ENCODE measurements at regions not wholly inside any gene's neighbourhood (a gene's known extent, or its start where the extent isn't known, plus 50 kb on each side); places are given as distances from the start of the nearest gene placed in this dataset.
A peak's percentile ranks its signal among the peaks of the same experiment; 100 is the strongest.
"Not testable (repeated sequence)": the region's sequence is repeated elsewhere in the genome, so short reads cannot be mapped to it uniquely, and the experiment has no call there.

DNA sequence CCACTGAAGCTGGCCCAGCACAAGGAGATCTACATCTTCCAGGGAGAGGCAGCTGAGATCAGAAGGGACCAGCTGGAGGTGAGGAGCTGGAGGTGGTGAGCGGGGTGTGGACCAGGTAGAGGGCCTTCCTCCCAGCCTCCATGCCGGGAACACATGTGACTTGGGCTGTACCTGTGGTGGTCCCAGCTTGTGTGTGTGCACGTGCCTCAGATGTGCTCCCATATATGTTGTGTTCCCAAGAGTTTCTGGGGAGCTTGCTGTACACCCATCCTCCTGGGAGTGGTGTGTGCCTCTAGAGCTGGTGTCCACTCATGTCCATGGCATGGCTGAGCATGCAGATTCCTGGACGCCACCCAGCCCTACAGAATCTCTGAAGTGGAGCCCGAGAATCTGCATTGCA, 183.7 kb upstream of the AKAP13 start:
- not testable (repeated sequence) for DNase-seq

DNA sequence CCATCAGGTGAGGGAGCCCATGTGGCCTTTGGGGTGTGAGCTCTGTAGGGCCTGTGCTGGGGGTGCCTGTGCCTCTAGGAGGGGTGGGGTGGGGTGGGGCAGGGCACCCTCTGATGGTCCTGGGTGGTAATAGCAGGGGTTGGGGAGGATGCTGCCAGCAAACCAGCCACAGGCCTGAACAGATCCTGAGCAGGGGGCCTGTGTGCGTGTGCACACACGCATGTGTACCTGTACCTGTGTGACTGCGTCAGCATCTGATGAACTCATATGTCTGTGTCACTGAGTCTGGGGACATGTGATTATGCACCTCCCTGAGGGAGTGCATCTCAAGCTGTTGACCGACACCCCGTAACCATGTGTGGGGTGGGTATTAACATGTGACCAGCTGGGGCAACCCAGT, 182.8 kb upstream of the AKAP13 start:
- not testable (repeated sequence) for DNase-seq

DNA sequence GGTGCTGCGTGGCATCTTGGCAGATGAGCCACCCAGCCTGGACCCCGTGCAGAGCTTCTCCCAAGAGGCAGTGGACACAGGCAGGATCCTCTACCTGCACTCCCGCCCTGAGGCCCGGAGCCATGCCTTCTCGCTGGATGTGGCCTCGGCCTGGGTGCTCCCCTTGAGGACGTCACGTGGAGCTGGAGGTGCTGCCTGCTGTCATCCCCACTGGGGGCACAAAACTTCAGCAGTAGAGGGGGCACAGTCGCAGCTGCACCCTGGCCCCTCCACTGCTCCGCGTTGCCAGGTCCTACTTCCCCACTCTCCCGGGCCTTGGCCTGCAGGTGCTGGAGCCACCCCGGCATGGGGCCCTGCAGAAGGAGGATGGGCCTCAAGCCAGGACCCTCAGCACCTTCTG, 182.0 kb upstream of the AKAP13 start:
- DNase-seq: not testable (repeated sequence)

DNA sequence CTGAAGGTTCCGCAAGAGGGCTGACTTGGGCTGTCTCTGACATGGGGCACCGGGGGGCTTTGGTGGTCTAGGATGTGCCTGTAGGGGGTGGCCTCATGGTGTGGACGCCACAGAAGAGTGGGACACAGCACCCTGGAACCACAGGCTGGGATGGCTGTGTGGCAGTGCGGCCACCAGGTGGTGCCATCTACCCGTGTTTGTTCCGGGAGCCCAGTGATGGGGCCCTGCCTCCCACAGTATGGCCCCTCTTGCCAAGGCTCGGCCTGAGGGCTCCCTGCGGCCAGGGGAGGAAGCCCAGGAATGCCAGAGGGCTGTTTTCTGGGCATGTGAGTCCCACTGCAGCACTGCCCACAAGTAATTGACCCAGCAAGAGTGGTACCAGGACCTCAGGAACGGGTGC, 180.2 kb upstream of the AKAP13 start:
- not testable (repeated sequence) for DNase-seq

DNA sequence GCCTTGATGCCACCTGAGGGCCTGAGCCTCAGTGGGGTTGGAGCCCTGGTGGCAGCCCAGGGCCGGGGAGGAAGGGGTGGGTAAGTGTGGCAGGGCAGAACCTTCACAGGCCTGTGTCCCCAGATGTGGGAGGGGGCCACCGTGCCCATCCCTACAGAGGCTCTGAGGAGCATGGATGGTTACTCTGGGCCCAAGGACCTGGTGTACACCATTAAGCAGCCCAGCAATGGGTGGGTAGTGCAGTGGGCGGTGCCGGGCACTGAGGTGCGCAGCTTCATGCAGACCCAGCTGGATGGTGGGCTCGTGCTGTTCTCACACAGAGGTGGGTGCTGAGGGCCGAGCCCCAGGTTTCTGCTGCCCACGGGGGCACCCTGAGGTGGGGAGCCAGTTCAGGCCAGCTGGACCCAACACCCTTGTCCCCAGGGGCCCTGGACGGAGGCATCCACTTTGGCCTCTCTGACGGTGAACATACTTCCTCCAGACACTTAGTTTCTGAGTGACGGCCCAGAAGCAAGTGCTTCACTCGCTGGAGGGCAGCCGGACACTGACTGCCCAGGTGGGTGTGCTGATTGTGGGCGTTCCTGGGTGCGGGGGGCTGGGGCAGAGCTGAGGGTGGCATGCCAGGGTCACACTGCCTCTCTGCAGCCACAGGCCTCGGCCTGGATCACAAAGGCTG, 179.1 kb upstream of the AKAP13 start:
- not testable (repeated sequence) for DNase-seq

DNA sequence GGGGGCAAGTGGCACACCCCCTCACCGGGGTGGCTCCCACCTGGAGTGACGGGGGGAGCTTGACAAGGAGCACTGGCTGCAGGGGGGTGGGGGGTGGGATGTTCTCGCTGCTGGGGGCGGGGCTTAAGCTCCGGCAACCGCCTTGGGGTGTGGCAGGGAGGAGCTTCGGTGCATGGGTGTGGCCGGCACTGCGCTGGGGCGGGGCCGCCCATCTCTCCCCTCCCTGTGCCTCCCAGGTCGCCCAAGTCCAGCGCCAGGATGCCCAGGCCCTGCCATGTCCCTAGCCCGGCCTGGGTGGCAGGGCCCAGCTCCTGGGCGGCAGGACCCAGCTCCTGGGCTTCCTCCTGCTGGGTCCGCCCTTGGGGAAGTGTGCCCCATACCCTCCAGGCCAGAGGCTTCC, 175.9 kb upstream of the AKAP13 start:
- DNase-seq: not testable (repeated sequence)

DNA sequence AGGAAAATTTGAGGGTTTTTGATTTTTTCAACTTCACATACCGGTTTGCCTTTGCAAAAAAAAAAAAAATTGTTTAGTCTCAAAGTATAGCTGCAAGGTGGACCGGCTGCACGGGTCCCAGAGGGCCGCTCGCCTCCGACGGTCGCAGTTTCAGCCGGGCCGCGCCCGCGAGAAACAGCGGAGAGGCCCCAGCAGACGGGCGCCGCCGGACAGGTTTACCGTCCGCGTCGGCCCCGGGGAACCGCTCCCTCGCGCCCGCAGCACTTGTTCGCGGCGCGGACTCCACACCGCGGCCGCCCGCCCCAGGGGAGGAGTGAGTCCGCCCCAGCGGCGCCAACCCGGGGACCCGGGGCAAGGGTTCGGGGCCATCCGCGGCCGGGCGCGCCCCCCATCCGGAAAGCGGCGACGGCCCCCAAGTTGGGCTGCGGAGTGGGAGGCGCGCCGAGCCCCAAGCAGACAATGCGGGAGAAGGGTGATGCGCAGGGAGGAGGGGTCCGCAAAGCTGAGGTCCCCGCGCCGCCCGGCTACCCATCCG, 146.5 kb upstream of the AKAP13 start:
- DNase-seq: not testable (repeated sequence)

DNA sequence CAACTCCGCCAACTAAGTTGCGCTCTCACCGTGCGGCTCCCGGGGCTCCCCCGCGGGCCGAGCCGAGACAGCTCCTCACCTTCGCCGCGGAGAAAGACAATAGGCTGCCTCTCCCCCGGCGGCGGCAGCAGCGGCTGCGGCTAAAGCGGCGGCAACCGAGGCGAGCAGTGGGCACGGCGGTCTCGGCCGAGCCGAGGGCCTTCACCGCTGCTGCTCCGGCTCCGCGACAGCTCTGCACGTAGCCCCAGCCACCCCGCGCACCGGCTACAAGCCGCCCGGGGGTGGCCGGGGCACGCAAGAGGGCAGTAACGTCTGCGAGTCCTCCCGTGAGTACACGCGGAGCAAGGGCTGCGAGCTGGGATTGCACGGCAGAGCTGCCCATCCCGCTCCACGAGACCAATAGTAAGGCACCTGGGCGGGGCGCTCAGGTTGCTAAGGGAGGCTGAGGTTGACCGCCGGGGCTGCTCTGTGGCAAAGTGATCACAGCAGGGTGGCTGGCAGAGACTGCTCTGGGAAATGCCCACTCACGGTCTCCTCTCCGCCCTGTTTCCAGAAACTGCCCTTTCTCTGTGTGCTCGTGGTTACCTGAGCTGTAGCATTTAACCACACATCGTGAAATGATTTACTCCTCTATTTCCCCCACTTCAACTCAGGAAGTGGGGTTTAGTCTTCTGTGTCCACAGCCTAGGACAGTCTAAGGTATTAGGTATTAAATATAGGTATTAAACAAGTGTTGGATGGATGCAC, 145.8 kb upstream of the AKAP13 start:
- peak in 1 of 2 donors; percentile 45 for DNase-seq

DNA sequence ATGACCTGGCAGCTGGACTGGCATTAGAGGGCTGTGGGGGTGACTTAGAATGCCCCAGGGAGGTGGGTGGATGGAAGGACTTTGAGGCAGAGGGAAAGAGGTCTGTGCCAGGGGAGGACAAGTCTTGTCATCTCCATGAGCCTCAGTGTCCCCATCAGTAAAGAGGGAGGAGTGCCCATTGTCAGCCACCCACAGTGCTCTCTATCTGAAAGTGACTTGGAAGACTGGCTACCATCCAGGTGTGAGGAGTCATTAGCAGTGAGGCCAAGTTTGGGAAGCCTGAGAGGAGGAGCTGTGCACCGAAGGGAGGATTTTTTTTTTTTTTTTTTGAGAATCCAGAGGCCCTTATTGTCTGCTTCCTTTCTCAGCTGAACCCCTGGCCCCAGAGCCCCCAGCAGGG, 136.3 kb upstream of the AKAP13 start:
- not testable (repeated sequence) for DNase-seq

DNA sequence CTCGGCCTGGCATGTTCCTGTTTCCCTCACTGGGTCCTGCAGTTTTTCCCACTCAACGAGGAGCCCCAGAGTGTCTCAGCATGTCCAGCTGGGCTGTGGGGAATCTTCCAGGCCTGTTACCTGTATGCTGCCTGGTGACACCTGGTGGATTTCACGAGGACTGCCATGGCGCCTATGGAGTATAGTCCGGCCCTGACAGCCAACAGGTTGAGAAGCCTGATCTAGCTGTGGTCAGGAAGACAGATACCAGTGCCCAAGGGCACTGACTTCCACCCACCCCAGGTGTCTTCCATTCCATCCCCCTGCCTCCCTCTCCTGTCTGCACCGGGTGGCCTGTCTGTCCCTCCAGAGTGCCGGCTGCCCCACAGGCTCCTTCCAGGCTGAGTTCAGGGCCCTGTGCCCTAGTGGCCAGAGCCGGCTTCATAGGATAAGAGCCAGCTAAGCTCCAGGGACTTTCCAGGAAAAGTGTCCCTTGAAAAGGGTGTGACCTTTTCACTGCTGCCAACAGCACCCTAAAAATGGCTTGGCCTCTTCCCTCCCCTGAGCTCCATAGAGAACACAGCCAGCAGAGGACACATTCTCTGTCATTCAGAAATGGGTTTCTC, 129.4 kb upstream of the AKAP13 start:
- DNase-seq: not testable (repeated sequence)

DNA sequence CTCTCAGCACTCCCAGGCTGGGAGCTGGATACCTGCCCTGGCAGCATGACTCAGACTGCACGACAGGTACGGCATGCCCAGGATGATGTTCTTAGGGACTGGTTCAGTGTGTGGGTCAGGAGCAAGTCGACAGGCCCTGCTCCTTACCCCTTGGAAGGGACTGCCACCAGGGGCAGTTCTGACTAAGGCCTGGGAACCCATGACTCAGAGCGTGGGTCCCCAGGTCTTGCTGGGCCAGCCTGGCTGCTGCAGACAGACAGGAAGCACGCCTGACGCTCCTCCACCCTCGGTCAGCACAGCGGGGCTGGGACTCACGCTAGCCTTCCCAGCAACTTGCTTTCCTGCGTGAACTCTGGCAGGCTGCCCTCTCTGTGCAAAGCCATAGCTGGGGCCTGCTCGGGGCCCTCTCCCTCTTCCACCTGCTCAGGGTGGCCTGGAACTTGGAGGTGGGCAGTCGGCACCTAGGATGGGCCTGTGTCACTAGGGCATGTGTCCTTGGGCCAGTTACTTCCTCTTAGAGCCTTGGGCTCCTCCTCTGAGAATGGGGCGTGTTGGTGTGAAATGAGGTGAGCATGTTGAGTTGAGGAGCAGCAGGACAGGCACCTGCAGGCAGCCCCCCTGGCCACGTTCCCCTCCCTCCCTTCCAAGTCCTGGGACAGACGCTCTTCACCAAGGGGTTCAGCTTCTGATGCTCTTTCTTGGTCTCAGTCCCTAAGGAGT, 127.0 kb upstream of the AKAP13 start:
- not testable (repeated sequence) for DNase-seq

DNA sequence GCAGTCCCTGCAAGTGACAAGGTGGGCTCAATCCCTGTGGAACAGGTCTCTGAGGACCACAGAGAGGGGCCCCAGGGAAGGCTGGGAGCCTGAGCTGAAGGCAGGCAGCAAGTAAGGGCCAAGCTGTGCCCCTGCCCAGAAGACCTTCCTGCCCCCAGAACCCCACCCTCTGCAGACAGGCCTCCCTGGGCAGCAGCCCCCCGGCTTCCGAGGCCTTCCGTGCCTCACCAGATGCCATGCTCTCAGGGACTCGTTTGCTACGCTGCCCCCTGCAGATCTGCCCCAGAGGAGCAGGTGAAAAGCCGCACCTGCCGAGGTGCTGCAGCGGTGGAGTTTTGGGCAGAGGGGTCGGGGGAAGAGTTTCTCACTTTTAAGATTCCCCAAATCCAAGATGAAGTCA, 125.4 kb upstream of the AKAP13 start:
- not testable (repeated sequence) for DNase-seq

DNA sequence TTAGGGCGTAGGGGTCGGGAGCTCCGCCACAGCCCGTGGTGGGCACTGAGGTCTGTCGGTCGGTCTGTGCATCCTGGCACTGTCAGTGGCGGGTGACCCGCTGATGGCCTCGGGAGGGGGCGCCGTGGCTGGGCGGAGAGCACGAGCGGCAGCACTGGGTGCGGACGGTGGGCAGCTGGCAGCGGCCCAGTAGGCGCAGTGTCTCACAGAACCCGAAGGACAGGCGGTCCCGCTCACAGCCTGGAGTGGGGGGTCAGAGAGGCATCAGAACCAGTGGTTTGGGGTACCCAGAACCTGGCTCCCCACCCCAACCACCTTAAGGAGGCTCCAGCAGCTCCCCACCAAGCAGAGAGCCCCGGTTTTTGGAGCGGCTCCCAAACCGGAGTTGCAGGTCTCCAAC, 124.9 kb upstream of the AKAP13 start:
- DNase-seq: not testable (repeated sequence)

DNA sequence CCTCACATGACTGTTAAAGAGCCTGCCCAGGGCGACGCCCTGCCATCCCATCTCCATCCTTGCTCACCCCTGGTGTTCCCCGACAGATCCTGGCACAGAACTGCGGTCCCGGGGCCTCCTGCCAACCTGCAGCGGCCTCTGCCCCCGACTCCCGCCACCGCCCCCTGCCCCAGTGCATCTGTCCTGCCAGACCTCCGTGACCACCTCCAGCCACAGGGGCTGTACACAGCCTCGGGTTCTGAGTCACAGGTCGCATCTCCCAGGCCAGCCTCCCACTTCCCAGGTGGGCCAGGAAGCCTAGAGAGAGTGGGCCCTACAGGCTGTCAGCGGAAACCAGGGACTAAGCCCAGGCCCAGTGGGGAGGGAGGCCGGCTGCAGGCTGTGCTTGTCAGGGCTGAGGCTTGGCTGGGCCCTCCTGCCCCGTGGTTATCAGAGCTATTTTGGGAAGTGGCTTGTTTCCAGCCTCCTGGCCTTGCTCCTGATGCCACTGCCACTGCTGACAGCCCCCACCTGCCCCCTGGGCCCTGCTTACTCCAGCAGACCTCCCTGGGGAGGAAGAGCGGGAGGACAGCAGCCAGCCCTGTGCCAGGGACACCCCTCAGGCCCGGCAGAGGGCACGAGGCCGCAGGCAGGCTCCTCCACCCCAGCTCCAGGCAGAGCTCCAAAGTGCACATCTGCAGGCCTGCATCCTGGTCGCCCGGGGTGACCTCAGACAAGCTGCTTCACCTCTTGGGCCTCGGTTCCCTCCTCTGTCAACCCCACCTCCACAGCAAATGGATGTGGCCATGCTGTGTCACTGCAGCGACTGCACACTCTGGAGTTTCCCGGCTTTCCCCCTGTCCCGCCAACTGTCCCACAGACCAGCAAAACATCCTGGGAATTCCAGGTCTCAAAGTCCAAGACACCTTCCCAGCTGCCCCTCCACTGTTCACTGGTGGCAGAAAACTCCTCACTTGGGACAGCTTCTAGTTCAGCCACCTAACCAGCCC, 124.1 kb upstream of the AKAP13 start:
- not testable (repeated sequence) for DNase-seq

DNA sequence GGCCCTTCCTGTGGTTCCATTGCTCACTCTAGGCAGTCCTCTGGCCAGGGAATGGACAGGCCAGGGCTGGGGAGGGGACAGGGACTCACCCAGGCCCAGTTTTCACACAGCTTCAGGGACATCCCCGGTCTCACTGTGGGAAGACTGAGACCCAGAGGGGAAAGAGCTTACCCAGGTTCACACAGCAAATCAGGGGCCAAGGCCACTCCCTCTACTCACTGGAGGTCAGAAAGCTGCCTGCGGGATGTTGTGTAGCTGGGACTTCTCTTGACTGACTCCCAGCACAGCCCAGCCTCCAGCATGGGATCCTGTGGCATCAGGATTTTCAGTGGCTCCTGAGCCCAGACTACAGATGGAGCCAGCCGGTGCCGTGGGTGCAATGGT, 122.3 kb upstream of the AKAP13 start:
- not testable (repeated sequence) for DNase-seq

DNA sequence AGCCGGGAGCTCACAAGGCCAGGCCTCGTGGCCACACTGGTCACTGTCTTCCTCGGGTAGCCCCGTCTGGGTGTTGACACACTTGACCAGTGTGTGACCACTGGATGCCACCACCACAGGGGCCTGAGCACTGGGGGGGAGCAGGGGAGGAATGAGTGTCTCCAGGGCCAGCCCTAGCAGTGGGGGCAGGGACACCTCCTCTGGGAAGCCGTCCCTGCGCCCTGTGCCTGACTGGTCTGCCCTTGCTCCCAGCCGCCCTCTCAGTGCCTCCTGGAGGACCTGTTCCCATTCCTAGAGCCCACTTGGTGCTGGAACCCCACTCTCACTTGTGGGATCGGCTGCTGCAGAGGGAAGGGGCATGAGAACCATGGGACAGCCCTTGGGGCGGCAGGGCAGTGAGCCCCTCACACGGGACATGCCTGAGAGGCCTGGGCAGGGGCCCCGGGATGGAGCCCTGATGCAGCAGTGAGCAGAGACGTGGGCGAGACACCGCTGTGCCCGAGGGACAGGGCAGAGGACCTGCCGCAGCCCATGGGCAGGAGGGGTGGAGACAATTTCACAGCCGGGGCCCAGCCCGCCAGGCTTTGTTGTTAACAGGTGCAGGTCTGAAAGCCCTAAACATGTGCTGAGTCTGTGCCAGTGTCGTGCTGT, 121.7 kb upstream of the AKAP13 start:
- DNase-seq: not testable (repeated sequence)

DNA sequence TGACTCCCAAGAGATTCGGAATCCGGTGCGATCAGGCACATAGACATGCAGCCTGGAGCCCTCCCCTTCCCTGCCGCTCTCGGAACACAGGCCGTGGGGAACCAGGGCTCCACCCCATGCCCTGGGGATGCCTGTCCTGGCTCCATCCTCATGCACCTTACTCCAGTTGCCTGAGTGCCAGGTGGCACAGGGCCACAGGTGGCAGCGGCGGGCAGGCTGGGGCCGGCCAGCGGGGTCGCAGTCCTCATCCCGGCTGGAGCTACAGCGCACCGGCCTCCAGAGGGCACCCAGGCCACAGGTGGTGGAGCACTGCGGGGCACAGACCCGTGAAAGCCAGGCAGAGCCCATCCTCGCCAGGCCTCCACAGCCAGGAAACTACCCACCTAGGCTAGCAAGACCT, 119.9 kb upstream of the AKAP13 start:
- DNase-seq: not testable (repeated sequence)

DNA sequence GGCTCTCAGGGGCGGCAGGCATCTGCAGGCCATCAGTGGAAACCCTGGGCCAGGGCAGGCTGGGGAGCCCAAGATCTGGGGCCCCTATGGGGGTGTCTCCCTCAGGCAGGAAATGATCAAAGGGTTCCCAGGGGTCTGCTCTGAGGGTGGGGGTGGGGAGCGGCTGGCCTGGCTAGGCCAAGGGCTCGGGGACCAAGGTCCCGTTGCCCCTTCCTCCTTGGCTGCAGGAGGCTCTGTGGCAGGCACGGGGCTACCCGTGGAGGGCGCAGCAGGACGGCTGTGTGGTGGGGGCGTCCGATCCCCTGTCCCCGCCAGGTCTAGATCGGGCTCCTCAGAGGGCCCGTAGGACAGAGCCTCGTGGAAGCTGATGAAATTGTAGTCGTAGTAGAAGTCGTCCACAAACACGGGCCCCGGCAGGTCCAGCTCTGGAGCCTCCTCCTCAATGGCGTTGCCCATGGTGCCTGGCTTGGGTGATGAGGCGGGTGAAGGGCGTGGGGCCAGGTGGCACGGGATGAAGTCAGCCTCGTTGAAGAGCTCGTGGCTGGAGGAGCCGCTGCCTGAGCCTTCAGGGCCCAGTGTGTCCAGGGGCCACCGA, 117.8 kb upstream of the AKAP13 start:
- DNase-seq: not testable (repeated sequence)

DNA sequence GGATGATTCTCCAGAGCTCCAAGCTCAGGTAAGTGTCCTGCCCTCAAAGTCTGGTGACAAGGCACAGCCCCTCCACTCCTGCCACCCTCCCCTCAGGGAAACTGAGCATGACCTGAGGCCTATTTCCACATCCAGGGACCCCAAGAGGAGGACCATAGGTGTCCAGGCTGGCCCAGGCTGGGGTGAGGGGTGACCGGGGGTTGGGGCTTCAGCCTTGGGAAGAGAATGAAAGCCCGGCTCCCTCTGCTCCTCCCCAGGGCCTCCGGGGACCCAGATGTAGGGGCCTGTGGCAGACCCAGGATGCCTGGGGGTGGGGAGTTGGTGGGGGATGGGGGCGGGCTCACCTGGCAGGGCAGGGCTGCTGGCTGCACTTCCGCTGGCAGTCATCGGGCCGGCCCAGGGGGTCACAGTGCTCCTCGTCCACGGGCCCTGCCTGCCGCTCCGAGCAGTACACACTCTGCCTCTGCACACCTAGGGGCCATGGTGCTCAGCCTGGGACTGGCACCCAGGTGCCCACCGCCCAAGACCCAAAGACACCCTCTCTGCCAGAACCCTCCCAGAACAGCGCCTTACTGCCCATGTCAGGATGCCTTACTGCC, 116.5 kb upstream of the AKAP13 start:
- DNase-seq: not testable (repeated sequence)

DNA sequence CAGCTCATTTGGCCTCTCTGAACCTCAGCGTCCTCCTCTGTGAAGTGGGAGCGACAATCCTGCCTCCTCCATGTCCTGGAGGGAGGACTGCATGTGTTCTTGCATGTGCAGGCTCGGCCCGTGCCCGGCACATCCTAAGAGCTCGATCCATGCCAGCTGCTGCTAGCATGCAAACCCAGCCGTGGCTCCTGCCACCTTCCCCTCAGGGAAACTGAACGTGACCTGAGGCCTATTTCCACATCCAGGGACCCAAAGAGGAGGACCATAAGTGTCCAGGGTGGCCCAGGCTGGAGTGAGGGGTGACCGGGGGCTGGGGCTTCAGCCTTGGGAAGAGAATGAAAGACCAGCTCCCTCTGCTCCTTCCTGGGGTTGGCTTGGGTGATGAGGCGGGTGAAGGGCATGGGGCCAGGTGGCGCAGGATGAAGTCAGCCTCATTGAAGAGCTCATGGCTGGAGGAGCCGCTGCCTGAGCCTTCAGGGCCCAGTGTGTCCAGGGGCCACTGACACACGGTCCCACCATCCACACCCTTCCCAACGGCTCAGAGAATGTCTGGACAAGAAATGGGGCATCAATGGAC, 115.7 kb upstream of the AKAP13 start:
- DNase-seq: not testable (repeated sequence)
